ENCODE measurements at regions not wholly inside any gene's neighbourhood (a gene's known extent, or its start where the extent isn't known, plus 50 kb on each side); places are given as distances from the start of the nearest gene placed in this dataset.
A peak's percentile ranks its signal among the peaks of the same experiment; 100 is the strongest.

DNA sequence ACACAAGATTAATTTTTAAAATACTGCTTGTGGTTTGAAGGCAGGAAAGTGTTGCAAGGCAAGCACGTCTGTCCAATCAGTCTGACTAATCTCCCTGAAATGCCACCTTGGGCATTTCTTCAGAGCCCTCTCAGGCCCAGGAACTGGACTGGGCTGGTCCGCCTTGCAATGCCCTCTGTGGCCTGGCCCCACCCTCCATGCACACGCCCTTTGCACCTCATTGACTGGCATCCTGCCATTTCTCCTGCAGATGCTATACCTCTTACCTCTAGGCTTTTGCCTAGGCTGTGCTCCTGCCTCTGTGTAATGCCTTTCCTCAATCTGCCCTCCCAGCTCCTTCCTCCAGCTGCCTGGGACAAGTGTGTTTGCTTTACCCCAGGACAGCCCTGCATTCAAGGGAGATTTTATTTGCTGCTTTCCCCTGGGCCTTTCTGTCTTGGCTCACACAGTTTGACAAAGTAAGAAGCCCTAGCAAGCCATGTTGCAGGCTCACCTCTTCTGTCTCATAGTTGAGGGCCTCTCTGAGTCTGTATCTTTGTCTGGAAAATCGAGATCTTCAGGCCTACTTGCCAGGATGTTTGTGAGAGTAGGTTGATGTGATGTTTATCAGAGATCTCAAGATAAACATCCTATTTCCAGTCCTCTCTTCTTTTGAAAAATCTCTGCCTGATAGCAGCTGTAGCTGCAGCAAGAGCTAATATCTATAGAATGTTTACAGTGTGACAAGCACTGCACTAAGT, 149.2 kb upstream of the JUN start:
- CTCF ChIA-PET = interaction anchor here (1.4 kb wide), 1 partner anchor 36 kb away, joined by 4 read pairs; no protein-coding TSS in a partner anchor
- Mint-ChIP-seq H3K4me3 (ENCODE audit: low read depth, unreplicated experiment) (no peak overlapping the region), H3K36me3 (ENCODE audit: insufficient read depth, unreplicated experiment) (peaks cover 15% of the 10 kb centered on the region), H3K4me1 (ENCODE audit: low read depth, unreplicated experiment) (peaks cover 73% of the 10 kb centered on the region), H3K27ac (ENCODE audit: unreplicated experiment) (peak overlapping the region; percentile 83), H3K9me3 (ENCODE audit: low read depth, unreplicated experiment) (no peaks in the 10 kb centered on the region), H3K27me3 (ENCODE audit: unreplicated experiment) (no peaks in the 10 kb centered on the region)
- DNase-seq = peak; percentile 96
- TF ChIP-seq, protein P1, sequence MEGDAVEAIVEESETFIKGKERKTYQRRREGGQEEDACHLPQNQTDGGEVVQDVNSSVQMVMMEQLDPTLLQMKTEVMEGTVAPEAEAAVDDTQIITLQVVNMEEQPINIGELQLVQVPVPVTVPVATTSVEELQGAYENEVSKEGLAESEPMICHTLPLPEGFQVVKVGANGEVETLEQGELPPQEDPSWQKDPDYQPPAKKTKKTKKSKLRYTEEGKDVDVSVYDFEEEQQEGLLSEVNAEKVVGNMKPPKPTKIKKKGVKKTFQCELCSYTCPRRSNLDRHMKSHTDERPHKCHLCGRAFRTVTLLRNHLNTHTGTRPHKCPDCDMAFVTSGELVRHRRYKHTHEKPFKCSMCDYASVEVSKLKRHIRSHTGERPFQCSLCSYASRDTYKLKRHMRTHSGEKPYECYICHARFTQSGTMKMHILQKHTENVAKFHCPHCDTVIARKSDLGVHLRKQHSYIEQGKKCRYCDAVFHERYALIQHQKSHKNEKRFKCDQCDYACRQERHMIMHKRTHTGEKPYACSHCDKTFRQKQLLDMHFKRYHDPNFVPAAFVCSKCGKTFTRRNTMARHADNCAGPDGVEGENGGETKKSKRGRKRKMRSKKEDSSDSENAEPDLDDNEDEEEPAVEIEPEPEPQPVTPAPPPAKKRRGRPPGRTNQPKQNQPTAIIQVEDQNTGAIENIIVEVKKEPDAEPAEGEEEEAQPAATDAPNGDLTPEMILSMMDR (IDR thresholded peaks at IDR 0.05; ENCODE audit: unreplicated experiment) = no peak
- no TSS peak for BruUV-seq (replicated peaks)
- intact Hi-C loops (cut with micrococcal nuclease; ENCODE audit: unreplicated experiment) = loop anchor here (2.0 to 10.0 kb wide), 3 partner anchors 50 to 148 kb away; partner anchors contain the start of gene JUN

DNA sequence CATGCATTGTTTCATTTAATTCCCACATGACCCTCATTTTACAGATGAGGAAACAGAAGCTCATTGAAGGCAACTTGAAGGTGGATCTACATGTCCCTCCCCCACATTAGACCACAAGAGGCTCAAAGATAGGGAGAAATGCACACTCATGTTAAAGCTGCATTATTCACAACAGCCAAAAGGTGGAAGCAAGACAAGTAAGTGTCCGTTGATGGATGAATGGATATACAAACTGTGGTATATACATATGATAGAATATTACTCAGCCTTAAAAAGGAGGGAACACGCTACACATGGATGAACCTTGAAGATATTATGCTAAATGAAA, 149.7 kb upstream of the JUN start:
- Mint-ChIP-seq H3K36me3 (ENCODE audit: insufficient read depth, unreplicated experiment) (peaks cover 12% of the 10 kb centered on the region), H3K4me3 (ENCODE audit: low read depth, unreplicated experiment) (no peak overlapping the region), H3K4me1 (ENCODE audit: low read depth, unreplicated experiment) (peaks cover 67% of the 10 kb centered on the region), H3K27me3 (ENCODE audit: unreplicated experiment) (no peaks in the 10 kb centered on the region), H3K9me3 (ENCODE audit: low read depth, unreplicated experiment) (no peaks in the 10 kb centered on the region), H3K27ac (ENCODE audit: unreplicated experiment) (peak overlapping the region; percentile 83)
- TF ChIP-seq, protein P1 (IDR thresholded peaks at IDR 0.05; ENCODE audit: unreplicated experiment) = no peak
- intact Hi-C loops (cut with micrococcal nuclease; ENCODE audit: unreplicated experiment) = loop anchor here (2.0 to 10.0 kb wide), 3 partner anchors 51 to 149 kb away; partner anchors contain the start of gene JUN
- CTCF ChIA-PET = no interaction called here
- no peak for DNase-seq
- no TSS peak for BruUV-seq (replicated peaks)

DNA sequence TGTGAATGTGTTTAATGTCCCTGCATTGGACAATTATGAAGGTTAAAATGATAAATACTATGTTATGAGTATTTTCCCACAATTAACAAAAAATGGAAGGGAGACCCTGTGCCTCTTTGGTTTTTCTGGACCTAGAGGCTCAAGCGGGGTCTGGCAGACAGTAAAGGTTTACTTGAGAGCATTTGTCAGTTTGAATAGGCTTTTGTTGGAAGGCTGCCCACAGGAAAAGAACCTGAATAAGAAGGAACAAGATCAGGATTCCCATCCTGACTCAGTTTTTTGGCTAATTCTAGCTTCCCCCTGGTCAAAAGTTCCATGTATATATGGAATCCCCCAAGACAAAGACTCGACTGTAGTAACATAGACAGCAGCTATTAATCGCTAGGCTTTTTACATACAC, 150.9 kb upstream of the JUN start:
- TF ChIP-seq, protein P1 (IDR thresholded peaks at IDR 0.05; ENCODE audit: unreplicated experiment) = no peak
- intact Hi-C loops (cut with micrococcal nuclease; ENCODE audit: unreplicated experiment) = loop anchor here (10.0 kb wide), 1 partner anchor 140 kb away; no protein-coding TSS in a partner anchor
- Mint-ChIP-seq H3K4me3 (ENCODE audit: low read depth, unreplicated experiment) (no peak overlapping the region), H3K36me3 (ENCODE audit: insufficient read depth, unreplicated experiment) (peaks cover 9% of the 10 kb centered on the region), H3K27ac (ENCODE audit: unreplicated experiment) (no peak overlapping the region), H3K4me1 (ENCODE audit: low read depth, unreplicated experiment) (peaks cover 56% of the 10 kb centered on the region), H3K27me3 (ENCODE audit: unreplicated experiment) (no peaks in the 10 kb centered on the region), H3K9me3 (ENCODE audit: low read depth, unreplicated experiment) (no peaks in the 10 kb centered on the region)
- DNase-seq = no peak
- CTCF ChIA-PET = no interaction called here
- no TSS peak for BruUV-seq (replicated peaks)

DNA sequence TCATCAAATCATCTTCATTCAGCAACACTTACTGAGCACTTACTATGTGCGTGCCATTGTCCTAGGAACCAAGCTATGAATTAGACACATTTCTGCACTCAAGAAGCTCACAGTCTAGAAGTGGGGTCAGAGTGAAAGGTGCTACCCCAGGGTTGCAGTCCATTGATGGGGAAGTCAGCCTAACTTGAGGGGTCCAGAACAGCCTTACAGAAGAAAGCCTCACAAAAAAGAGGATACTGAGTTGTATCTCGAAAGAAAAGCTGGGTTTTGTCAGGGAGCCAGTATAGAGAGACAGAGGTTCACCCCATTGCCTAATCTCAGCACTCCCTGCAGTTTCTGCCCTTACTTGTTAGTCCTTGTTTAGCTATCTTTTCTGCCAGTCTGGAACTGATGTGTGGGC, 153.1 kb upstream of the JUN start:
- Mint-ChIP-seq H3K9me3 (ENCODE audit: low read depth, unreplicated experiment) (no peaks in the 10 kb centered on the region), H3K27me3 (ENCODE audit: unreplicated experiment) (no peaks in the 10 kb centered on the region), H3K36me3 (ENCODE audit: insufficient read depth, unreplicated experiment) (peaks cover 9% of the 10 kb centered on the region), H3K4me1 (ENCODE audit: low read depth, unreplicated experiment) (peaks cover 36% of the 10 kb centered on the region), H3K4me3 (ENCODE audit: low read depth, unreplicated experiment) (no peak overlapping the region), H3K27ac (ENCODE audit: unreplicated experiment) (peak overlapping the region; percentile 31)
- TF ChIP-seq, protein P1 (IDR thresholded peaks at IDR 0.05; ENCODE audit: unreplicated experiment) = no peak
- intact Hi-C loops (cut with micrococcal nuclease; ENCODE audit: unreplicated experiment) = loop anchor here (10.0 kb wide), 1 partner anchor 138 kb away; no protein-coding TSS in a partner anchor
- CTCF ChIA-PET = no interaction called here
- no peak for DNase-seq
- BruUV-seq (replicated peaks) = no TSS peak

All from Calu3 (cell line).